Stimulated activated CD8-positive, alpha-beta memory T cell treated with anti-CD3 and anti-CD28 coated beads, Interleukin-4, amount 100 ng/mL, for 48 hours (primary cell): ENCODE measurements at regions not wholly inside any gene's neighbourhood (a gene's known extent, or its start where the extent isn't known, plus 50 kb on each side); places are given as distances from the start of the nearest gene placed in this dataset.
"Not testable (repeated sequence)": the region's sequence is repeated elsewhere in the genome, so short reads cannot be mapped to it uniquely, and the experiment has no call there.

Experiments
- DNase-seq: peaks from one replicate; pipeline ENCODE4 v3.0.0-alpha.2; 2020

DNA sequence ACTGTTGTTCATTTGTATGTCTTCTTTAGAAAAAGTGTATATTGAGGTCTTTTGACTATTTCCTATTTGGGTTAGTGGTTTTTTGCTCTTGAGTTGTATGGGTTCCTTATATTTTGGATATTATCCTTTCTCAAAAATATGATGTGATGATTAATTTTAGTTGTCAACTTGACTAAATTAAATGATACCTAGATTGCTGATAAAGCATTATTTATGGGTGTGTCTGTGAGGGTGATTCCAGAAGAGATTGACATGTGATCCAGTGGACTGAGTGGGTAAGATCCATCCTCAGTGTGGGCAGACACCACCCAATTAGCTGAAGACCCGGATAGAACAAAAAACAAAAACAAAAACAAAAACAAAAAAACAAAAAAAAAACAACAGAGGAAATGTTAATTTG, 115.1 kb upstream of the KIF2A start:
- no peak for DNase-seq

DNA sequence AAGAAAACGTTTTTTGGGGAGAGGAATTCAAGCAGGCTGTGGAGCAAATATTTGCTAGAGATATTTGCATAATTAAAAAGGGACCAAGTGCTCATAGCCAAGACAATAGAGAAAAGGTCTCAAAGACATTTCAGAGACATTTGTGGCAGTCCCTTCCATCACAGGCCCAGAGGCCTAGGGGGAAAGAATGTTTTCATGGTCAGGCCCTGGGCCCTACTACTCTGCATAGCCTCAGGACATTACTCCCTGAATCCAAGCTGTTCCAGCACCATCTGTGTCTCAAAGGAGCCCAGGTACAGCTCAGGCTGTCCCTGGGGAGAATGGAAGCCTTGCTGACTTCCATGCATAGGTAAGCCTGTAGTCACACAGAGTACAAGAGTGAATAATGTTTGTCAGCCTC, 113.0 kb upstream of the KIF2A start:
- DNase-seq: no peak

DNA sequence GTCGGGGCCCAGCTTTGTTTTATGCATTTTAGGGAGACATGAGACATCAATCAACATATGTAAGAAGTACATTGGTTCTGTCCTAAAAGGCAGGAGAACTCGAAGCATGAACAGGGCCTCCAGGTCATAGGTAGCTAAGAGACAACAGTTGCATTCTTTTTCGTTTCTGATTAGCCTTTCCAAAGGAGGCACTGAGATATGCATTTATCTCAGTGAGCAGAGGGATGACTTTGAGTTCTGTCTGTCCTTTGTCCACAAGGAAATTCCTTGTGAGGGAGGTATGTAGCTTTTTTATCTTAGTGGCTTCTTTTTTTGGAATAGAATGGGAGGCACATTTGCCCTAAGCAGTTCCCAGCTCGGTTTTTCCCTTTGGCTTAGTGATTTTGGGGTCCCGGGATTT, 109.5 kb upstream of the KIF2A start:
- not testable (repeated sequence) for DNase-seq

DNA sequence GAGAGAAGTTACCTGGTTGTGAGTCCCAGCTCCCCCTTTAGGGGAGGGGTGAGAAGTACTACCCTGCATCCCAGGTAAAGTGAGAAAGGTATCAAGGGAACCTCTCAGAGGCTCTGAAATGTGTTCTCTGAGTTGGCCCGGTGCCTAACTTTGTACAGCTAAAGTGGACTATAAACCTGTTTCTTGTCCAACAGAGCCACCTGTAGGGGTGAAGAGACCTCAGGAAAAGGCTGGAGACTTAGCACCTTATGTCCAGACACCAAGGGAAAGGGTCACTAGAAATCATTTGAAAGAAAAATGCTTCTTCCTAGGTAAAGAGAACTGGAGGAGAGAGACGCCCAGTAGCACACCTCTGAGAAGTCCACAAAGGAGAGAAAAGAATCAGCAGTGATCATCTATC, 108.3 kb upstream of the KIF2A start:
- no peak for DNase-seq

DNA sequence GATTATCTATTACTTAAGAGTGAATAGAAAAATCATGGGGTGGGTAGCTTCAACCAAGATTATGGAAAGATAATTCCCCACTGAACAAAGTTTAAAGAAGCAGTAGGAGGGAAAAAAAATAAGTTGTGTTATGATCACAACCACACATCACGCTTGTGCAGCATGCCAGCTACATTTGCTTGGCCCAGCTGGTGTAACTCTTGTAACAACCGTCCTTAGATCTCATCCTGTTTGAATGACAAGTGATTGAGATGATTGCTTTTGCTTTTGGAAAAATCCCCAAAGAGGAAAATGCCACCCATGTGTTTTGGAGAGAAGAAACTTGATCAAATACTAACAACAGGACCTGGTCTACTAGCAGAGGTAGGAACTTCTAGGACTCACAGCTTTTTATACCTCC, 107.6 kb upstream of the KIF2A start:
- no peak for DNase-seq

DNA sequence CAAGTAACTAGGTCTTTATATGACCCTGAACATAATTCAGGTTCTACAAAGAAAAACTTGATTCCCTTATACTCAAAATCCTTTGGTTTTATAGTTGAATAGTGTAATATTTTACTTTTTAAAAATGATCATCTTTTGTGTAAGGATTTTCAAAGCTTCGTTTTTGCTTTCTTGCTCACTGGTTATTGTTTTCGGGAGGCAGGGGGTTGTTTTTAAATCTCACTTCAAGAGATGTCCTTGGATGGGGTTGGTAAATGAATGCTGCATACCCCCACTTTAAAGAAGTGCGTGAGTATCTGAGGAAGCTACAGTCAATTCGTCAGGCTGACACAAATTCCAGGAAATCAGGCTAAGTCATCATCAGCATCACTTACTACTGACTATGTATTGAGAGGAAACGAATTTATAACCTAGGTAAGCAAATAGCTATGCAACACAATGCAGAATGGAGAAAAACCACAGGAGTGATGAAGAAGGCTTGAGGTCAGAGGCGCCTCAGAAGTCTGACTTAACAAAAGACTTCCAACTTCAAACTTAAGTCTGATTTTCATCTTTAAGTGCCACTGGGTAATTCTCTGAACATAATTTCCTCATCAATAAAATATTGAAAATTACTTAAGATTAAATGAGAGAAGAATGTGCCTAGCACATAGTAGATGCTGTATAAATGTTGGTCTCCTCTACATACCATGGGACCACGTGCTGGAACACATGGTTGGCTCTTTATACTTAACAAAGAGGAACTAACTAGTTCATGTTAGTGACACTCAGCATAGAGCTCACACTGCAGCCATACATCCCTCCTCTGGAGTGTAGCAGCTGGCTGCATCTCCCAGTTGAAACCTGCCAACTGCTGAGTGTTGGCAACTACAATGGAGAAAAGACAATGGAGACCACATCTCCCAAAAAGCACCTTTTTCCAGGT, 106.0 kb upstream of the KIF2A start:
- no peak for DNase-seq

DNA sequence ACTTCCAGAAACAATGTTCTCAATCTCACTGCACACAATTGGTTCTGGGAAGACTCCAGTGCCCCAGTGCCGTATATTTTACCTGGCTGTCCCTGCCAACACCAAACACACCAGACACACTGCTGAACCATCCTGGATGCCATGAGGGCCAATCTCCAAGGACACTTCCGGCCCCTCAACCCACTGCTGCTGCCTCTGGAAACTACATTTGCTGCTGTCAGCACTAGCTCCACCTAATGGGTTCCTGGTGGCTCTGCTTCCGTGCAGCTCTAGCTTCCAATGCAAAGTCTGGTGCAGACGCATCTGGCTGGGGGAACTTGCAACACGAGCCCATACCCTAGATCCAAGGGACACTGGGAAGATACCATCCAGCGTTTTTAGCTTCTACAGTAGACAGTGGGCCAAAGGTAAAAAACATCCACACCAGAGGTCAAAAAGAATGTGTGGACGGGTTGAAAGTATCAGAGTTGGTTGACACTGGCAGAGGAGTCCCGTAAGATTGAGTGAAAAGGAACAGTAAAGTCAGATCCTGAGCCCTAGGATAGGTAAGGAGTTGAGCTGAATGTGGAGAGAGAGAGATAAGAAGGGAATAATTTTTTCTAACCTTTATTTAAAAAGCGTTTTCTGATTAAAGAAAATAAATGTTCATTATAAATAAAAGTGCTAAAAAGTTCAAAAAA, 99.7 kb upstream of the KIF2A start:
- no peak for DNase-seq

DNA sequence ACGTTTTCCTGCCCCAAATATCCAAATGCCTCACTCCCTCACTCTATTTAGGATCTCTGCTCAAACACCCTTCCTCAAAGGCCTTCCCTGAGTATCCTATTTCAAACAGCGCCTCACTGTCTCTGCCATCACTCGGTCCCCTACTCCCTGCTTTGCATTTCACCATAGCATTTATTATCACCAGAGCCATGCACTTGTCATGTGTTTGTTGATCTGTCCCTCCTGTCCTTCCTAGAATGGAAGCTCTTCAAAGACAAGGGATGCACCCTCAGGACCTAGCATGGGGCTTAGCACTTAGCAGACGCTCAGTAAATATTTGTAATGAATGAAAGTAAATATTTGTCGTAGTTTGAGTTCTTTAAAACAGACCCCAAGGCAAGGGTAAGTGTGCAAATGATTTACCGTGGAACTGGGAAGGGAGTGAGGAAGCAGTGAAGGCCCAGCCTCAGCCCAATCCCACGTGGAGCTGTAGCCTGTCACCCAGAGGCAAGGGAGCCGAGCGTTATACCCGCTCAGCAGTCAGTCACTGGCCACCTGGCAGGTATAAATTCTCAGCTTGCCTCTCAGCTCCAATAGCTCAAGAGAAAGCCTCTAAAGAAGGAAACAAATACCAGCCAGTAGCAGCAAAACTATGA, 97.7 kb upstream of the KIF2A start:
- DNase-seq: no peak

DNA sequence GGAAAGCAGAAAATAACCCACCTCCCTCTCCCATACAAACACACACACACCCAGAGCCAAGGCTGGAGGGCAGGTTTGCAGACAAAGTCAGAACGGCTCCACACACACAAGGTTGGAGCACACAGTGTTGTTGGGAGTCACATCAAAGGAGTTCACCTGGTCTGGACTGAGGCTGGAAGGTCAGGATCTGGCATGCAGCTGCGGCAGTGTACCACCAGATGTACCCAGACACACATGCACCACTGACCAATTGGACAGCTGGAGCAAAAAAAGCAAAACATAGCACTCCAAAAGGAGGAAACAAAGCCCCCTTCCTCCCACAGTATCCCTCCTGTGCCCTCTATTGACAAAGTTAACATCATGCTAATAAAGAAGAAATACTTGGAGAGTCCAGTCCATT, 94.6 kb upstream of the KIF2A start:
- DNase-seq: no peak

DNA sequence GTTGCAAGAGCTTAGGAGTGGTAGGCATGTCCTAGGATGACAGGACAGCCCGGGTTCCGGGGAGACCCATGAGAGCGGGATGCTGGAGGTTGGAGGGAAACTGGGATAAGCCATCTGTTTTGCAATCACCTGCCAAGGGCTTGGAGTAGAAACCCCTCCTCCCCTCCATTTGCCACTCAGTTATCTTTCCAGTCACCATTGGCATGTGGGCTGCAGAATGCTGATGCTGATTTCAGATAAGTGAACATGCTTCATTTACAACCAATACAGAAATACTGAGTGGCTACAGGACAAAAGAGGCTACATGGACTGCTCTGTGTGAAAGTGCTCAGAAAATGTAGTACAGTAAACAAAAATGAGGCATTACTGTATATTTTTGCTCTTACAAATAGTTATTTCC, 93.4 kb upstream of the KIF2A start:
- no peak for DNase-seq

DNA sequence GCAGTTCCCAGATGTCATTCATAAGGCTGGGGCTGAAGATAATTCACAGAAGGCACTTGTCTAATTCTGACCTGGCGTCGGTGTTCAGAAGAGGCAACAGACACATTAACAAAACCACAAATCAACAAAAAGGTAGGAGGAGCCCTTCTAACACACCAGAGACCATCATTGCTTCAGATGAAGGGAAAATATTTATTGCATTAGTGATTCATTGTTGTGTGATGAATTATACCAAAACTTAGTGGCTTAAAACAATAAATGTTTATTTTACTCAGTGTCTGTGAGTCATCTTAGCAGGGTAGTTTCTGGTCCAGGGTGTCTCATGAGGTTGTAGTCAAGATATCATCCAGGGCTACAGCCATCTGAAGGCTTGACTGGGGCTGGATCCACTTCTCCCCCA, 91.3 kb upstream of the KIF2A start:
- DNase-seq: no peak

DNA sequence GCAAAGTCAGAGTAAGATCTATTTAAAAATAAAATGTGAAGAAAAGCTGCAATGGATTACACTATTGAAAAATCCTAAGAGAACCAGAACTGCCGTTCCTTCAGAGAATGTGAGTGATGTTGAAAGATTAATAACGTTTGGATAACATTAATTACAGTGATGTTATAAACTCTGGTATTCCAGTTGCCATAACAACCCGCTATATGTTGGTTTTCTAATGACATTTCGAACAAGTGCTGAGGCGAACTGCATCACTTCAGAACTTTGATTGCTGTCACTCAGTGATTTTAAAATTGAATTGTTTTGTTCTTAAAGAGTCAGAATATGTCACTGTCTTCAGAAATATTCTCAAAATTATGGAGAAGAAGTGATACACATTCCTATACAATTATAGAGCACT, 89.4 kb upstream of the KIF2A start:
- not testable (repeated sequence) for DNase-seq

DNA sequence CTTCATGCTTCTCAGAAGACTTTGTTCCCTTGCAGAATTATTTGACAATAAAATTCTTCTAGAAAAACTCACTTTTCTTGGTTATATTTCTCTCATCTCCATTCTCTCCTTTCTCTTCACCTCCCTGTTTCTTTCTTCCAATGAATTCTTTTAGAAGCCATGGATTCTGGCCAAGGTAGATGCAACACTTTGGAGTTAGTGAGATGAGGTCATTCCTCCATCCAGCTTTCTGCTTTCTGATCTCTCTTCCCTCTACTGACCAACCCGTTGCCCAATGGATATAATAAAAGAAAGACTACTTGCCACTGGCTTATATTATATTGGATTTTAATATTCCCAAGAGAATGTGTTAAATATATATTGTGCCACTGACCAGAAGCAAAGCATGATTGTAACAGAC, 88.9 kb upstream of the KIF2A start:
- not testable (repeated sequence) for DNase-seq

DNA sequence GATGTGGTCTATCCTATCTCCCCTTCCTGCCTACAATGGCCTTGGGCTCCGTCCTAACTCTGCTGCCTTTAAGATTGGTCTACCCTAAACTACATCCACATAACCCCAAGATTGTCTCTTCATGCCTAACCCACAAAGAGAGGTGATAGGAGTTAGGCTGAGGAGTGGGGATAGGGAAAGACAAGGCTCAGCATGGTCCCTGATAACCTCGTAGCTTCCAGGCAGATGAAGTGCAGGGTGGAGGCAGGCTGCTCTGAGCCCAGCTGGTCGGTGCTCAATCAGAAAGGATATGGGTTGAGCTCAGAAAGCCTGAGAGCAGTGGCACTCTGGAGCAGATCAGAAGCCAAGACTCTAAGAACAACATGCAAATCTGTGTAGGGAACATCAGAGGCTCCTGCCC, 87.1 kb upstream of the KIF2A start:
- not testable (repeated sequence) for DNase-seq

DNA sequence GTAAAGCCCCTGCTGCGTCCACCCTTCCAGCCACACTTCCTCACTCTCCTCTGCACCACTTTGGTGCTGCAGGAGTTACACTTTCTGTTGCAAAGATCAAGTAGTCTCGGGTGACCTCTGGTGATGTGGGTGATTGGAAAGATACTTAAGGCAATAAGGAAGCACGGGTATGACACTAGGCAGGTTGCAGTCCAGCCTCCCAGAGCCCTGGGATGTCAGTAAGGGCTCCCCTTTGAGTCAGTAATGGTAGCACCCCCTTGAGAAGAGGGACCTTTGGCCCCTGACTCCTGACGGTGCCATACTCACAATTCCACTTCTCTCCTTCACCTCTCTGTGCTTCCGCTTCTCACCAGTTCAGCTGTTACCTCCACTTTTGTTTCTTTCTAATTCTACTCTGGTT, 84.1 kb upstream of the KIF2A start:
- not testable (repeated sequence) for DNase-seq

DNA sequence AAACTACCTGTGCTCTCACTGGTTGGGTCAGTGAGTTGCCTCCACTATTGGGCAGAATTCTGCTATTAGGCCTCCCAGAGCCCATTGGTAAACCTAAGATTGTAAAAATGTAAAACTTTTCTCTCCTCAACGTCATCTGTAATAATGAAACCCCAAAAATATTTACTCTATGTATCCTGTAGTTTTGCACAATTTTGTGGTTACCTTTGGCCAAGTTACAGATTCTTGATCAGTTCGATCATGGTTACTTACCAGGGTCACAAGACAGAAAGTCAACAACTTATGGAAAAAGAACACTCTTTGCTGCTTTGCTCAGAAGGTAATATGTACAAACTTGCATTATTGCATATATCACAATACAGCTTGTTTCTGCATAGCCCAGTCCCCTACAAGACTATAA, 83.7 kb upstream of the KIF2A start:
- DNase-seq: not testable (repeated sequence)

DNA sequence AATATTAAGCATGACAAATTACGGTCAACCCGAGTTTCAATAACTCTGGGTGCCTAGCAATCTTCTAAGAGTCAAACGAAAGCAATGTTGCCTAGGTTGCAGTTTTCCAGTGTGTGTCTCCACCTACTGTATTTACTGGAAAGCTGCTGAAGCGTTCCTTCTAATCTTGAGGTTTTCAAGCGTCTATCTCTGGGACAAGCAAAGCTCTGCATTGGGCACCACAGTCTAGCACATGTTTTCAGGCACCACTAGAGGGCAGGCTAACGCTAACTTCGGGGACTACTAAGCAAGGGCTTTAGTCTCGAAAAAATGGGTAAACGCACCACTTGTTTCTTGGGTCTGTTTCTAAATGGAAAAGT, 82.7 kb upstream of the KIF2A start:
- peak; percentile 82 for DNase-seq

DNA sequence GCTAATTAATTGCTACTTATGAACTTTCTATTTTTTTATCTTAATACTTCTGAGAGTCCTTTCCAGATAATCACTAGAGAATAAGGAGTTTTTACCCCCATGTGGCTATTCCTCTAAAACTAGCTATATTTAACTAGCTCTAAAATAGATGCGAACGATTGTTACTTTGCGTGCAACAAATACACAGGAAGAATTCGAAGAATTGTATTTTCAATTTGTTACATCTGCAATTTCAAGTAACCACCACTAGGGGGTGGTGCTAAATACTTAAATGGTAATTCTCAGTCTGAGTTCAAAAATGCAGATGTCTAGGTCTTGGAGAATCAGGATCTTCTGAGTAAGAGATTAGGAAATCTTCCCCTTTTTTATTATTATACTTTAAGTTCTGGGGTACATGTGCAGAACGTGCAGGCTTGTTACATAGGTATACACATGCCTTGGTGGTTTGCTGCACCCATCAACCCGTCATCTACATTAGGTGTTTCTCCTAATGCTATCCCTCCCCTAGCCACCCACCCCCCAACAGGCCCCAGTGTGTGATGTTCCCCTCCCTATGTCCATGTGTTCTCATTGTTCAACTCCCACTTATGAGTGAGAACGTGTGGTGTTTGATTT, 80.9 kb upstream of the KIF2A start:
- not testable (repeated sequence) for DNase-seq

DNA sequence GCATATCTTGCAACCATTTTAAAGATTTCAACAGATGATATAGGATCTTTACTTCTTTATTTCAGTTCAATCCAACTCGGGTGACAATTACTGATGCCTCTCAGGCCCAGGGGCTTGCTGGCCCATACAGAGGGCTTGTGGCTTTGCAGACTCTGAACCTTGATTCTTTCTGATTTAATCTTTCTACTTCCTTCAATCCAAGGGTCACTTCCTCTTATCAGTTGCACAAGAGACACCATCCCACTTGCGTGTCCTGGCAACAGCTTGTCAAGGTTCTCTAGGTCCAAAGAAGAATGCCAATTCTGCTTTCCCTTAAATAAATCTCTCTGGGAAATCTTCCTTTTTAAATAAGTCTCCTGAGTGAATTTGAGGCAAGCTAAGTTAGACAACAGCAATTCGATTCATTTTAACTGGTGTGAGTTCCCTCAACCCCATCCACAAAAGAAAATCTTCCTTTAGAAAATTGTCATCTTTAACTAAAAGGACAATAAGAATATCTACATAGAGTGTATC, 75.1 kb upstream of the KIF2A start:
- not testable (repeated sequence) for DNase-seq

DNA sequence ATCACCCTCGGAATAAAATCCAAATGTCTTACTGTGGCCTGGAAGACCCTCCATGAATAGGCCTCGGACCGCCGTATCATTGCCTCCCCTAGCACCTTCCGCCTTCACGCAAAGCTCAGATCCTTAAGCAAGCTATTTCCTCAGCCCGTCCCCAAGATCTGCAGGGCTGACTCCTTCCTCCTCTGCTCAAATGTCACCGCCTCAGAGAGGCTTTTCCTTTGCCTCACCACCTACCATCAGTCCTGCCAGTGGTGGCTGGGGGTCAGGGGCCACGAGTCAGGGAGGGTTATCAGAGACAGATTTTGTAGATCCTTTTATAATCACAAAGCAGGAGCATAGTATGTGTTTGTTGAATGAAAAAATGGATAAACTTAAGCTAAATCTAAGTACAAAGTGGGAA, 74.4 kb upstream of the KIF2A start:
- no peak for DNase-seq

DNA sequence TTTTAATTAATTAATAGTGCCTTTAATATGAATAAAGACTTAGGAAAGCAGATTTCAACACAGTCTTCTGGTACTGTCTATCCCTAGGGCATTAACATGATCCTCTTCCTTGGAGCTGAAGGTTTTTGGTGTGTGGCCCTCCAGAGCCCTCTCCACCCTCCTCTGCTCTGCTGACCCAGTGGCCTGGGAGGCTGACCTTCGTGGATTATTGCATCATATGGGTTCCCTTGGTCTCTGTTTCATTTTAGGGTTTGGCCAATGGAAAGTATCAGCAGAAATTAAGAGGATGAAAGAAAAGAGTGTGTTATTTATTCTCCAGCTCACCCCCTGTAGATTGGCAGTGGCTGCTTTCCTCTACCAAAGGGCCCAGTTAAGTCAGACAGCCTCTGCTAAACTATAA, 73.8 kb upstream of the KIF2A start:
- not testable (repeated sequence) for DNase-seq

DNA sequence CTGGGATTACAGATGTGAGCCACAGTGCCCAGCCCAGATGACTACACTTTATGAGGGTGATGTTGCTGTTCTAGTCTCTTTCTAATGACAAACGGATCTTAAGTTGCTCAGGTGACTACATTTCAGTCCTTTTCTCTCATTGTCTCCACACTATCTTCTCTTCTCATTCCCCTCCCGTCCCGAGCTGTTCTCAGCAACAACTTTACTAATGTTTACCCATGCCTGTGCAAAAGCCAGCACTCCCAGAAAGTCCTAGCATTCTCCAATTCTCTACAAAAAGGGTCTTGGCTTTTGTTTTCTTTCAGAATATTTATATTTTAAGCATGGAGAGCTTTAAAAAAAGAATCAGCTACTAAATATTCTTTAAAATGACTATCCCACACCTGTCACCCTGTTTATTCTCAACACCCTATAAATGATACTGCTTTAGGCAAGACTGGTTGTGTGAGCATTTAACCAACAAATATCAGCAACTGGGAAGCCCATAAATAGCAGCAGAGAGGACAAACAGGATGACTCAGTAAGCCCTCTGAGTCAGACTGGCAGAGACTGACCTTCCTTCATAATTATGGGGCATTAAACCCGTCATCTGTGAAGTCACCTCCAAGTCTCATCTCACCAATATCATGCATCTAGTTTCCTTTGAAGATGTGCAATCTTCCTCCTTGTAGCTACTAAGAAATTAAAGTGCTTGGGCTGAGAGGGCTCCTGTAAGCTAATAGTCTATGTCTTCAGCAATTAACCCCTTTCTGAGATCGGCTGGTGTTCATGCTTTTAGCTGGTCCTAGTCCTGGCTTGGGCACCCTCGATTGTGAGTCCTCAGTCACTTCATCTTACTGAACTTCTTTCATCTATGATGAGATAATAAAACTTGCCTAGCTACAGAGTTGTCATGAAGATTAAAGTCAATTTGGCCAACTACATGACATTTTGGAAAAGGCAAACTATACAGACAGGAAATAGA, 72.6 kb upstream of the KIF2A start:
- not testable (repeated sequence) for DNase-seq
